Activated B cell treated with CpG ODN at 0.5 μM for 24 hours (primary cell): ENCODE measurements at regions not wholly inside any gene's neighbourhood (a gene's known extent, or its start where the extent isn't known, plus 50 kb on each side); places are given as distances from the start of the nearest gene placed in this dataset.

Experiments
- ATAC-seq: fragments of 200-7000 bp; cut with Tn5 transposase; one replicate; pipeline ENCODE4 v1.10.0; 2021; ENCODE audit warnings: low read depth, mild to moderate bottlenecking, moderate library complexity
- CTCF ChIA-PET: fragments of 350-600 bp; sonication (Branson Sonifier 250); formaldehyde crosslinking; loops from one replicate; lab custom pipeline; 2021; ENCODE audit warnings: antibody characterized with exemption; lab: Charles Lee
- POLR2A ChIA-PET: fragments of 350-600 bp; sonication (Branson Sonifier 250); formaldehyde crosslinking; loops from one replicate; lab custom pipeline; 2021; ENCODE audit warnings: antibody characterized with exemption; lab: Charles Lee
- DNase-seq: peaks from one replicate; pipeline ENCODE4 v3.0.0; 2022
- H3K27ac Mint-ChIP-seq: one replicate; pipeline ENCODE4 v1.8.0; 2020; ENCODE audit warnings: mixed read lengths
- H3K27me3 Mint-ChIP-seq: one replicate; pipeline ENCODE4 v1.8.0; 2021; ENCODE audit warnings: mixed read lengths
- H3K36me3 Mint-ChIP-seq: one replicate; pipeline ENCODE4 v1.8.0; 2021; ENCODE audit warnings: low read depth, mixed read lengths
- H3K4me1 Mint-ChIP-seq: one replicate; pipeline ENCODE4 v1.8.0; 2021; ENCODE audit warnings: mixed read lengths
- H3K4me3 Mint-ChIP-seq: one replicate; pipeline ENCODE4 v1.8.0; 2020; ENCODE audit warnings: mild to moderate bottlenecking, mixed read lengths
- H3K9me3 Mint-ChIP-seq: one replicate; pipeline ENCODE4 v1.8.0; 2020; ENCODE audit warnings: mixed read lengths
- intact Hi-C: fragments of 100-400 bp; cut with micrococcal nuclease; formaldehyde crosslinking; loops from one replicate; pipeline ENCODE4 v1.15.1; 2024
- TF ChIP-seq, protein P1 (sequence below): fragments of 200-600 bp; IDR thresholded peaks from one replicate; pipeline ENCODE4 v1.8.0; 2022; ENCODE audit warnings: antibody characterized with exemption, mild to moderate bottlenecking

DNA sequence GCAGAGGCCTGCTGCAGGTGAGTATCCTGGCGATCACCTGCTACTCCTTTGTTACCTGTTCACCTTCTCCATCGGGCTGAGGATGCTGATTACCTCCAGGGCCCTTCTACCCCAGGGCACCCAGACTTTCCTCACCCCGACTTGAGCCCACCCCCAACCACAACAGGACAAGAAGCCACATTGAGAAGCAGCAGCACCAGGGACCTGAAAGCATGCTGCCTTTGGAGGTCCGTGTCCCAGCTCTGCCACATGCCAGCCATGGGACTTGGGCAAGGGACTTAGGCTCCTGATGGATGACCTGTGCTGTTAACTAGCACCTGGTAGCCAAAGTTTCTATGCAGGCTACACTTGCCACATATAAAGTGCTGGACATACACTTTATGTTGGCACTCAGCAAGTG is 89.7 kb downstream of the CPZ start:
- no peaks in the 10 kb centered on the region for H3K4me1 Mint-ChIP-seq
- no peaks in the 10 kb centered on the region for H3K27me3 Mint-ChIP-seq
- no peak overlapping the region for H3K27ac Mint-ChIP-seq
- ChIA-PET CTCF (no interaction called here), POLR2A (no interaction called here)
- H3K9me3 Mint-ChIP-seq = no peaks in the 10 kb centered on the region
- ATAC-seq (no peak), DNase-seq (no peak)
- TF ChIP-seq, protein P1, sequence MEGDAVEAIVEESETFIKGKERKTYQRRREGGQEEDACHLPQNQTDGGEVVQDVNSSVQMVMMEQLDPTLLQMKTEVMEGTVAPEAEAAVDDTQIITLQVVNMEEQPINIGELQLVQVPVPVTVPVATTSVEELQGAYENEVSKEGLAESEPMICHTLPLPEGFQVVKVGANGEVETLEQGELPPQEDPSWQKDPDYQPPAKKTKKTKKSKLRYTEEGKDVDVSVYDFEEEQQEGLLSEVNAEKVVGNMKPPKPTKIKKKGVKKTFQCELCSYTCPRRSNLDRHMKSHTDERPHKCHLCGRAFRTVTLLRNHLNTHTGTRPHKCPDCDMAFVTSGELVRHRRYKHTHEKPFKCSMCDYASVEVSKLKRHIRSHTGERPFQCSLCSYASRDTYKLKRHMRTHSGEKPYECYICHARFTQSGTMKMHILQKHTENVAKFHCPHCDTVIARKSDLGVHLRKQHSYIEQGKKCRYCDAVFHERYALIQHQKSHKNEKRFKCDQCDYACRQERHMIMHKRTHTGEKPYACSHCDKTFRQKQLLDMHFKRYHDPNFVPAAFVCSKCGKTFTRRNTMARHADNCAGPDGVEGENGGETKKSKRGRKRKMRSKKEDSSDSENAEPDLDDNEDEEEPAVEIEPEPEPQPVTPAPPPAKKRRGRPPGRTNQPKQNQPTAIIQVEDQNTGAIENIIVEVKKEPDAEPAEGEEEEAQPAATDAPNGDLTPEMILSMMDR = no peak
- no peak overlapping the region for H3K4me3 Mint-ChIP-seq
- no peaks in the 10 kb centered on the region for H3K36me3 Mint-ChIP-seq
- intact Hi-C loops = no loop called here

DNA sequence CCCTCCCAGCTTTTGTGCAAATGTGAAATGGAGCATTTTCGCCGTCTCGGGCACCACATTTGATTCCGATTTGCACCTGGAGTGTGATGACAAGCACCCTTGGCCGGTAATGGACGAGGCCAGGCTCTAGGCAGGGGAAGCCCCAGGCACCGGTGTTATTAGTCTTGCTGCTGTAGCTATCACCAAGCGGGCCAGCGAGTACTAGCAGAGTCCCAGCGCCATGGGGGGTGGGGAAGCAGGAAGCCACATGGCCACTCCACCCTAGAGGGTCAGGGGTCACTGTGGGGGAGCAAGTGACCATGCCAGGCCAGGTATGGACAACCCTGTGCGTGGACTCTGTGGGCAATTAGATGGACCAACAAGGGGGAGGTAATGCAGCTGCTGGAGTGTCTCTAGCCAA is 88.8 kb downstream of the CPZ start:
- intact Hi-C loops = no loop called here
- TF ChIP-seq, protein P1 = no peak
- ATAC-seq (no peak), DNase-seq (no peak)
- ChIA-PET POLR2A (no interaction called here), CTCF (no interaction called here)
- H3K4me1 Mint-ChIP-seq = no peaks in the 10 kb centered on the region
- no peaks in the 10 kb centered on the region for H3K27me3 Mint-ChIP-seq
- H3K4me3 Mint-ChIP-seq = no peak overlapping the region
- H3K36me3 Mint-ChIP-seq = no peaks in the 10 kb centered on the region
- H3K9me3 Mint-ChIP-seq = peaks cover 4% of the 10 kb centered on the region
- no peak overlapping the region for H3K27ac Mint-ChIP-seq

DNA sequence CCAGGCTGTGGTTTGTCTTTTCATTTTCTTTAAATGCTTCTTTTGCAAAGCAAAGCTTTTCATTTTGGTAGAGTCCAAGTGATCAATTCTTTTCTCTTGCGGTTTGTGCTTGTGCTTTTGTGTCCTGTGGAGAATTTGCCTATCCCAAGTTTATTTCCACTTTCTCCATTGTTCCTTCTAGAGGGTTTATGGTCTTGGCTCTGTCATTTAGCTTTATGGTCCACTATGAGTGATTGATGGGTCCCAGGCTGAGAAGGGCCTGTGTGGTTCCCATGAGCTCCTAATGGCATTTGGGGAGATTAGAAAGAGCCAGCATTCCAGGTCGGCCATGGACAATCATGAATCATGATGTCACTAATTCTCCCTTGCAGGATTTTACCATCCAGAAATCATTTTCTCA is 86.5 kb downstream of the CPZ start:
- POLR2A ChIA-PET = no interaction called here
- no peaks in the 10 kb centered on the region for H3K27me3 Mint-ChIP-seq
- DNase-seq (no peak), ATAC-seq (no peak)
- CTCF ChIA-PET = no interaction called here
- TF ChIP-seq, protein P1 = no peak
- H3K4me1 Mint-ChIP-seq = no peaks in the 10 kb centered on the region
- H3K4me3 Mint-ChIP-seq = no peak overlapping the region
- H3K9me3 Mint-ChIP-seq = peaks cover 4% of the 10 kb centered on the region
- H3K36me3 Mint-ChIP-seq = no peaks in the 10 kb centered on the region
- intact Hi-C loops = no loop called here
- no peak overlapping the region for H3K27ac Mint-ChIP-seq

DNA sequence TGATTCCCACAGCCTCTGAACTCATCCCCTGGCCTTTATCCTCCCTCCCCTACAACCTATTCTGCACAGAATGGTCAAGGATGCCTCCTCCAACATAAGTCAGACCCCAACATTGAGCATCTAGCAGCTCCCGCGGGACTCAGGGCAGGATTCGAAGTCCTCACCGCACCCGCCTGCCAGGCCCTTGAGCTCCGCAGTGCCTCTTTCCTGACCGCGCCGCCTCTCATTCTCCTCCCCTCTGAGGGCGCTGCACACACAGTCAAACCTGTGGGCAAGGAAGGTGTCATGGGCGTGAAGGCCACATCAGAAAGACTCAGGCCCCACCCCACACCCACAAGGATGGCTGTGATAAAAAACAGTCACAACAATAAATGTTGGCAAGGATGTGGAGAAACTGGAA is 84.1 kb downstream of the CPZ start:
- Mint-ChIP-seq H3K9me3 (peaks cover 4% of the 10 kb centered on the region), H3K4me3 (no peak overlapping the region), H3K36me3 (no peaks in the 10 kb centered on the region), H3K27me3 (no peaks in the 10 kb centered on the region), H3K27ac (no peak overlapping the region), H3K4me1 (no peaks in the 10 kb centered on the region)
- ChIA-PET POLR2A (no interaction called here), CTCF (no interaction called here)
- ATAC-seq (no peak), DNase-seq (no peak)
- intact Hi-C loops = no loop called here
- TF ChIP-seq, protein P1 = no peak

DNA sequence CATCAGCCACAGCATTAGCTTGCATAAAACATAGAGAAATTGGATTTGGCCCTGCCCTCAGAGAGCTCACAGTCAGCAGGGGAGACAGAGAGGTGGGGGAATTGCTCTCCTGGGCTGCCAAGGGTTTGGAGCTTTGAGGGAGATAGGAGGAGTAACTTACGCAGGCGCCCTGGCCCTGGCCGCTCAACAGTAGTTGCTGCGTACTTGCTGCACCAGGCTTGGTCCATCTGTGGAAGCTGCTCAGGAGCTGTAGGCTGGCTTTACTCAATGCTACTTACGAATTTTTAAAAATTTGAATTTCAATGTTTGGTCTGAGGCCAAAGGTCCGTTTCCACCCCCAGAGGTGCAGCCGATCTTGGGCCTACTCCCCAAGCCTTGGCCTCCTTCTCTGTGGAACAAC is 83.3 kb downstream of the CPZ start:
- Mint-ChIP-seq H3K9me3 (peaks cover 4% of the 10 kb centered on the region), H3K36me3 (no peaks in the 10 kb centered on the region), H3K27ac (no peak overlapping the region), H3K4me3 (no peak overlapping the region), H3K4me1 (no peaks in the 10 kb centered on the region), H3K27me3 (no peaks in the 10 kb centered on the region)
- ATAC-seq (no peak), DNase-seq (no peak)
- ChIA-PET POLR2A (no interaction called here), CTCF (no interaction called here)
- TF ChIP-seq, protein P1 = no peak
- intact Hi-C loops = no loop called here
